ENCODE measurements at regions not wholly inside any gene's neighbourhood (a gene's known extent, or its start where the extent isn't known, plus 50 kb on each side); places are given as distances from the start of the nearest gene placed in this dataset.

GRCh38 chr14:58849601-58850000, 211.8 kb downstream of the DACT1 start:
- no peak for DNase-seq

GRCh38 chr14:58850011-58850410, 212.2 kb downstream of the DACT1 start:
- DNase-seq: no peak

GRCh38 chr14:58861586-58861985, 223.8 kb downstream of the DACT1 start:
- no peak for DNase-seq

- DNase-seq: no peak
These were observed 224.8 kb downstream of the DACT1 start for GRCh38 chr14:58862416-58863160.

GRCh38 chr14:58863661-58864345, 226.0 kb downstream of the DACT1 start:
- no peak for DNase-seq

- DNase-seq: no peak
These were observed 227.2 kb downstream of the DACT1 start for GRCh38 chr14:58864751-58865513.

GRCh38 chr14:58865514-58866281, 227.9 kb downstream of the DACT1 start:
- no peak for DNase-seq

GRCh38 chr14:58866391-58866790, 228.6 kb downstream of the DACT1 start:
- no peak for DNase-seq

- DNase-seq: no peak
These were observed 233.2 kb downstream of the DACT1 start for GRCh38 chr14:58870961-58871360.

- DNase-seq: no peak
These were observed 233.8 kb downstream of the DACT1 start for GRCh38 chr14:58871573-58871972.

- no peak for DNase-seq
These were observed 234.3 kb downstream of the DACT1 start for GRCh38 chr14:58872061-58872460.

GRCh38 chr14:58873228-58873953, 235.6 kb downstream of the DACT1 start:
- no peak for DNase-seq

GRCh38 chr14:58875613-58876012, 237.9 kb downstream of the DACT1 start:
- no peak for DNase-seq

- no peak for DNase-seq
These were observed 238.8 kb downstream of the DACT1 start for GRCh38 chr14:58876608-58877007.

- no peak for DNase-seq
These were observed 240.8 kb downstream of the DACT1 start for GRCh38 chr14:58878439-58879139.

- DNase-seq: no peak
These were observed 243.7 kb downstream of the DACT1 start for GRCh38 chr14:58881433-58881832.

GRCh38 chr14:58882577-58883018, 244.8 kb downstream of the DACT1 start:
- DNase-seq: no peak

- peak in 1 of 5 experiments; percentile 4 for DNase-seq
These were observed 246.7 kb downstream of the DACT1 start for GRCh38 chr14:58884442-58884841.

GRCh38 chr14:58887931-58888330, 250.2 kb downstream of the DACT1 start:
- DNase-seq: no peak

GRCh38 chr14:58898655-58899316, 261.0 kb downstream of the DACT1 start:
- no peak for DNase-seq

- no peak for DNase-seq
These were observed 261.6 kb downstream of the DACT1 start for GRCh38 chr14:58899317-58899713.

All from T-helper 2 cell (primary cell).